Embryonic facial prominence (tissue), 1 donor: ENCODE measurements at regions not wholly inside any gene's neighbourhood (a gene's known extent, or its start where the extent isn't known, plus 50 kb on each side); places are given as distances from the start of the nearest gene placed in this dataset.

Source experiments
- DNase-seq: peaks from one replicate; pipeline ENCODE4 v3.0.0-alpha.2; 2016; ENCODE audit errors: extremely low spot score

- DNase-seq: no peak
Measured at GRCh38 chr15:97473627-97474026, 486.9 kb upstream of the ARRDC4 start.

GRCh38 chr15:97479957-97480356 is 480.5 kb upstream of the ARRDC4 start:
- DNase-seq: no peak

GRCh38 chr15:97482521-97482920 is 478.0 kb upstream of the ARRDC4 start:
- no peak for DNase-seq

- no peak for DNase-seq
Measured at GRCh38 chr15:97483232-97483631, 477.3 kb upstream of the ARRDC4 start.

GRCh38 chr15:97490429-97490828 is 470.1 kb upstream of the ARRDC4 start:
- no peak for DNase-seq

GRCh38 chr15:97501291-97501690 is 459.2 kb upstream of the ARRDC4 start:
- DNase-seq: no peak

- no peak for DNase-seq
Measured at GRCh38 chr15:97502038-97502437, 458.5 kb upstream of the ARRDC4 start.

GRCh38 chr15:97504031-97504792 is 456.3 kb upstream of the ARRDC4 start:
- DNase-seq: no peak

GRCh38 chr15:97517737-97518136 is 442.8 kb upstream of the ARRDC4 start:
- no peak for DNase-seq

- no peak for DNase-seq
Measured at GRCh38 chr15:97520689-97521088, 439.8 kb upstream of the ARRDC4 start.

GRCh38 chr15:97521381-97522285 is 438.9 kb upstream of the ARRDC4 start:
- DNase-seq: no peak

- no peak for DNase-seq
Measured at GRCh38 chr15:97522347-97522746, 438.2 kb upstream of the ARRDC4 start.

- DNase-seq: no peak
Measured at GRCh38 chr15:97525809-97526208, 434.7 kb upstream of the ARRDC4 start.

- no peak for DNase-seq
Measured at GRCh38 chr15:97528238-97528637, 432.3 kb upstream of the ARRDC4 start.

GRCh38 chr15:97545799-97546198 is 414.7 kb upstream of the ARRDC4 start:
- no peak for DNase-seq

- no peak for DNase-seq
Measured at GRCh38 chr15:97547381-97547780, 413.1 kb upstream of the ARRDC4 start.

- DNase-seq: no peak
Measured at GRCh38 chr15:97561529-97561928, 399.0 kb upstream of the ARRDC4 start.

GRCh38 chr15:97563516-97563915 is 397.0 kb upstream of the ARRDC4 start:
- DNase-seq: no peak

GRCh38 chr15:97566961-97567360 is 393.5 kb upstream of the ARRDC4 start:
- DNase-seq: no peak

GRCh38 chr15:97567411-97567810 is 393.1 kb upstream of the ARRDC4 start:
- DNase-seq: no peak

- no peak for DNase-seq
Measured at GRCh38 chr15:97576929-97577645, 383.4 kb upstream of the ARRDC4 start.

- no peak for DNase-seq
Measured at GRCh38 chr15:97585408-97585807, 375.1 kb upstream of the ARRDC4 start.
